BJ (cell line): ENCODE measurements at regions not wholly inside any gene's neighbourhood (a gene's known extent, or its start where the extent isn't known, plus 50 kb on each side); places are given as distances from the start of the nearest gene placed in this dataset.

Experiments used
- CTCF ChIA-PET: fragments of 350-600 bp; formaldehyde crosslinking; extraction: SDS; loops from one replicate; lab custom pipeline; 2021; ENCODE audit warnings: antibody characterized with exemption, inconsistent platforms; lab: Yijun Ruan, JAX
- POLR2A ChIA-PET: fragments of 300-600 bp; sonication (Branson Sonifier 250); formaldehyde crosslinking; extraction: SDS; loops from one replicate; lab custom pipeline; 2021; ENCODE audit warnings: antibody characterized with exemption; lab: Charles Lee
- DNase-seq: peaks from one replicate; pipeline ENCODE4 v3.0.0-alpha.2; 2011; ENCODE audit warnings: low read depth
- H3K27me3 ChIP-seq: 2 replicates; pipeline ENCODE4 v1.6.0; 2011; ENCODE audit warnings: low read length; ENCODE audit not compliant: control insufficient read depth, insufficient read depth
- H3K36me3 ChIP-seq: 2 replicates; pipeline ENCODE4 v1.5.1; 2011; ENCODE audit warnings: low read length; ENCODE audit not compliant: control insufficient read depth, insufficient read depth
- H3K4me3 ChIP-seq: 2 replicates; pipeline ENCODE4 v1.5.1; 2011; ENCODE audit warnings: low read depth, mild to moderate bottlenecking, control low read depth, low read length
- CTCF ChIP-seq: IDR thresholded peaks from 2 replicates; pipeline ENCODE4 v1.5.1; 2011; ENCODE audit warnings: low read depth, mild to moderate bottlenecking, control low read depth, inconsistent platforms, low read length, moderate library complexity; ENCODE audit not compliant: insufficient read depth

GRCh38 chr2:8267721-8268120 is 414.1 kb upstream of the ID2 start:
- no peak for TF ChIP-seq CTCF
- H3K36me3 ChIP-seq, result no peaks in the 10 kb centered on the region
- H3K27me3 ChIP-seq, result peaks cover 2% of the 10 kb centered on the region; the same call in 1 of the 2 replicates
- CTCF ChIA-PET, result no interaction called here
- POLR2A ChIA-PET, result no interaction called here
- DNase-seq, result no peak
- no peak overlapping the region for H3K4me3 ChIP-seq

- peak; percentile 5 for DNase-seq
- no peak for TF ChIP-seq CTCF
- ChIA-PET CTCF (no interaction called here), POLR2A (no interaction called here)
- no peaks in the 10 kb centered on the region for H3K36me3 ChIP-seq
- peaks cover 2% of the 10 kb centered on the region; the same call in 1 of the 2 replicates for H3K27me3 ChIP-seq
- no peak overlapping the region for H3K4me3 ChIP-seq
These were observed 413.6 kb upstream of the ID2 start for GRCh38 chr2:8268172-8268783.

GRCh38 chr2:8270699-8271098 is 411.2 kb upstream of the ID2 start:
- ChIA-PET CTCF (no interaction called here), POLR2A (no interaction called here)
- no peak for DNase-seq
- no peak overlapping the region for H3K4me3 ChIP-seq
- TF ChIP-seq CTCF, result no peak
- peaks cover 2% of the 10 kb centered on the region; the same call in 1 of the 2 replicates for H3K27me3 ChIP-seq
- H3K36me3 ChIP-seq, result no peaks in the 10 kb centered on the region

- DNase-seq, result no peak
- ChIA-PET CTCF (no interaction called here), POLR2A (no interaction called here)
- Histone ChIP-seq H3K27me3 (peaks cover 2% of the 10 kb centered on the region; the same call in 1 of the 2 replicates), H3K36me3 (no peaks in the 10 kb centered on the region), H3K4me3 (no peak overlapping the region)
- TF ChIP-seq CTCF, result no peak
These were observed 410.4 kb upstream of the ID2 start for GRCh38 chr2:8271461-8271860.

GRCh38 chr2:8276026-8276425 is 405.8 kb upstream of the ID2 start:
- H3K4me3 ChIP-seq, result no peak overlapping the region
- no peaks in the 10 kb centered on the region for H3K36me3 ChIP-seq
- CTCF ChIA-PET, result interaction anchor here (1.3 kb wide), 1 partner anchor 13 kb away, joined by 3 read pairs; no protein-coding TSS in a partner anchor
- no peak for TF ChIP-seq CTCF
- no peak for DNase-seq
- peaks cover 2% of the 10 kb centered on the region; the same call in 1 of the 2 replicates for H3K27me3 ChIP-seq
- POLR2A ChIA-PET, result no interaction called here
